ENCODE measurements at regions not wholly inside any gene's neighbourhood (a gene's known extent, or its start where the extent isn't known, plus 50 kb on each side); places are given as distances from the start of the nearest gene placed in this dataset.

DNA sequence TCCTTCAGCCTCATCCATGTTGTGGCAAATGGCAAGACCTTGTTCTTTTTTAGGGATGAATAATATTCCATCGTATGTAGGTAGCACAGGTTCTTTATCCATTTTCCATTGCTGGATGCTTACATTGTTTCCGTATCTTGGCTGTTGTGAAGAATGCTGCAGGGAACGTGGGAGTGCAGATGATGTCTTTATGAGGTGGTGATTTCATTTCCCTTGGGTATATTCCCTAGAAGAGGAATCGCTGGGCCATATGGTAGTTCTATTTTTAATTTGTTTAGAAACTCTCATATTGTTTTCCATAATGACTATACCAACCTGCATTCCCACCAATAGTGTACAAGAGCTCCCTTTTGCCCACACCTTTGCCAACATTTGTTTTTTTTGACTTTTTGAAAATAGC, 186.3 kb upstream of the TMTC4 start:
- TF ChIP-seq TAF1 (conservative IDR thresholded peaks at IDR 0.05) (no peak), YY1 (IDR thresholded peaks at IDR 0.05) (no peak), GABPA (IDR thresholded peaks at IDR 0.05 in 1 of 2, conservative IDR thresholded peaks at IDR 0.05 in 1 of 2) (no peak), SP1 (IDR thresholded peaks at IDR 0.05) (no peak), RAD21 (IDR thresholded peaks at IDR 0.05) (no peak), JUND (IDR thresholded peaks at IDR 0.05) (no peak), EGR1 (IDR thresholded peaks at IDR 0.05; ENCODE audit: low read depth in 2 of 2) (no peak)
- TF ChIP-seq, protein P1, sequence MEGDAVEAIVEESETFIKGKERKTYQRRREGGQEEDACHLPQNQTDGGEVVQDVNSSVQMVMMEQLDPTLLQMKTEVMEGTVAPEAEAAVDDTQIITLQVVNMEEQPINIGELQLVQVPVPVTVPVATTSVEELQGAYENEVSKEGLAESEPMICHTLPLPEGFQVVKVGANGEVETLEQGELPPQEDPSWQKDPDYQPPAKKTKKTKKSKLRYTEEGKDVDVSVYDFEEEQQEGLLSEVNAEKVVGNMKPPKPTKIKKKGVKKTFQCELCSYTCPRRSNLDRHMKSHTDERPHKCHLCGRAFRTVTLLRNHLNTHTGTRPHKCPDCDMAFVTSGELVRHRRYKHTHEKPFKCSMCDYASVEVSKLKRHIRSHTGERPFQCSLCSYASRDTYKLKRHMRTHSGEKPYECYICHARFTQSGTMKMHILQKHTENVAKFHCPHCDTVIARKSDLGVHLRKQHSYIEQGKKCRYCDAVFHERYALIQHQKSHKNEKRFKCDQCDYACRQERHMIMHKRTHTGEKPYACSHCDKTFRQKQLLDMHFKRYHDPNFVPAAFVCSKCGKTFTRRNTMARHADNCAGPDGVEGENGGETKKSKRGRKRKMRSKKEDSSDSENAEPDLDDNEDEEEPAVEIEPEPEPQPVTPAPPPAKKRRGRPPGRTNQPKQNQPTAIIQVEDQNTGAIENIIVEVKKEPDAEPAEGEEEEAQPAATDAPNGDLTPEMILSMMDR (IDR thresholded peaks at IDR 0.05; ENCODE audit: low read depth, low read length, missing input control) = no peak
- TF ChIP-seq, protein P2, sequence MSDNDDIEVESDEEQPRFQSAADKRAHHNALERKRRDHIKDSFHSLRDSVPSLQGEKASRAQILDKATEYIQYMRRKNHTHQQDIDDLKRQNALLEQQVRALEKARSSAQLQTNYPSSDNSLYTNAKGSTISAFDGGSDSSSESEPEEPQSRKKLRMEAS (IDR thresholded peaks at IDR 0.05) = no peak
- TF ChIP-seq, protein P3, sequence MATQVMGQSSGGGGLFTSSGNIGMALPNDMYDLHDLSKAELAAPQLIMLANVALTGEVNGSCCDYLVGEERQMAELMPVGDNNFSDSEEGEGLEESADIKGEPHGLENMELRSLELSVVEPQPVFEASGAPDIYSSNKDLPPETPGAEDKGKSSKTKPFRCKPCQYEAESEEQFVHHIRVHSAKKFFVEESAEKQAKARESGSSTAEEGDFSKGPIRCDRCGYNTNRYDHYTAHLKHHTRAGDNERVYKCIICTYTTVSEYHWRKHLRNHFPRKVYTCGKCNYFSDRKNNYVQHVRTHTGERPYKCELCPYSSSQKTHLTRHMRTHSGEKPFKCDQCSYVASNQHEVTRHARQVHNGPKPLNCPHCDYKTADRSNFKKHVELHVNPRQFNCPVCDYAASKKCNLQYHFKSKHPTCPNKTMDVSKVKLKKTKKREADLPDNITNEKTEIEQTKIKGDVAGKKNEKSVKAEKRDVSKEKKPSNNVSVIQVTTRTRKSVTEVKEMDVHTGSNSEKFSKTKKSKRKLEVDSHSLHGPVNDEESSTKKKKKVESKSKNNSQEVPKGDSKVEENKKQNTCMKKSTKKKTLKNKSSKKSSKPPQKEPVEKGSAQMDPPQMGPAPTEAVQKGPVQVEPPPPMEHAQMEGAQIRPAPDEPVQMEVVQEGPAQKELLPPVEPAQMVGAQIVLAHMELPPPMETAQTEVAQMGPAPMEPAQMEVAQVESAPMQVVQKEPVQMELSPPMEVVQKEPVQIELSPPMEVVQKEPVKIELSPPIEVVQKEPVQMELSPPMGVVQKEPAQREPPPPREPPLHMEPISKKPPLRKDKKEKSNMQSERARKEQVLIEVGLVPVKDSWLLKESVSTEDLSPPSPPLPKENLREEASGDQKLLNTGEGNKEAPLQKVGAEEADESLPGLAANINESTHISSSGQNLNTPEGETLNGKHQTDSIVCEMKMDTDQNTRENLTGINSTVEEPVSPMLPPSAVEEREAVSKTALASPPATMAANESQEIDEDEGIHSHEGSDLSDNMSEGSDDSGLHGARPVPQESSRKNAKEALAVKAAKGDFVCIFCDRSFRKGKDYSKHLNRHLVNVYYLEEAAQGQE (IDR thresholded peaks at IDR 0.05) = no peak

Data from liver (tissue), 3 donors.